Spleen (tissue), 11 donors: ENCODE measurements at regions not wholly inside any gene's neighbourhood (a gene's known extent, or its start where the extent isn't known, plus 50 kb on each side); places are given as distances from the start of the nearest gene placed in this dataset.

Experiments
- DNase-seq: peaks from one replicate; pipeline ENCODE4 v3.0.0-alpha.2; 2020
- H3K27ac ChIP-seq, 8 donors: fragments of 200-600 bp; sonication (generic) in 7 of 8; 1 replicate in 4 of 8; 2 replicates in 4 of 8; pipeline versions ENCODE4 v1.5.0 to v1.8.0; 2016 to 2021; ENCODE audit warnings: inconsistent platforms in 4 of 8, mild to moderate bottlenecking in 4 of 8, moderate library complexity in 1 of 8
- H3K27me3 ChIP-seq, 7 donors: fragments of 200-600 bp; sonication (generic) in 6 of 7; replicated peaks in 1 of 7; 1 replicate in 4 of 7; 2 replicates in 3 of 7; pipeline versions ENCODE4 v1.5.0 to v1.8.0; 2016 to 2021; ENCODE audit warnings: inconsistent platforms in 3 of 7, mild to moderate bottlenecking in 1 of 7
- H3K36me3 ChIP-seq, 6 donors: fragments of 200-600 bp; sonication (generic) in 5 of 6; 1 replicate in 4 of 6; 2 replicates in 2 of 6; pipeline versions ENCODE4 v1.5.0 to v1.8.0; 2016 to 2021; ENCODE audit warnings: inconsistent platforms in 2 of 6
- H3K4me1 ChIP-seq, 6 donors: fragments of 200-600 bp; sonication (generic) in 5 of 6; 1 replicate in 3 of 6; 2 replicates in 3 of 6; pipeline versions ENCODE4 v1.5.0 to v1.8.0; 2016 to 2021; ENCODE audit warnings: inconsistent platforms in 3 of 6
- H3K4me3 ChIP-seq, 8 donors: fragments of 200-600 bp; sonication (generic) in 7 of 8; 1 replicate in 4 of 8; 2 replicates in 4 of 8; pipeline versions ENCODE4 v1.5.0 to v1.8.0; 2016 to 2021; ENCODE audit warnings: inconsistent platforms in 4 of 8, mild to moderate bottlenecking in 4 of 8, moderate library complexity in 2 of 8
- H3K9me3 ChIP-seq, 8 donors: fragments of 200-600 bp; sonication (generic) in 7 of 8; 1 replicate in 4 of 8; 2 replicates in 4 of 8; pipeline versions ENCODE4 v1.5.0 to v1.8.0; 2016 to 2021; ENCODE audit warnings: inconsistent platforms in 4 of 8
- CTCF ChIP-seq, 11 experiments: fragments of 200-600 bp in 7 of 11; fragments of 450-650 bp in 4 of 11; sonication (generic) in 4 of 11; IDR thresholded peaks in 8 of 11; conservative IDR thresholded peaks in 3 of 11; 1 replicate in 7 of 11; 2 replicates in 4 of 11; pipeline versions ENCODE4 v1.4.0 to v1.8.0; 2016 to 2021; ENCODE audit warnings: antibody characterized with exemption in 11 of 11, inconsistent platforms in 4 of 11, mild to moderate bottlenecking in 1 of 11
- POLR2A ChIP-seq, 3 donors: fragments of 450-650 bp; IDR thresholded peaks; one replicate each; pipeline ENCODE4 v1.5.1; 2017; ENCODE audit warnings: antibody characterized with exemption in 3 of 3, mild to moderate bottlenecking in 1 of 3
- POLR2AphosphoS5 ChIP-seq, 3 donors: sonication (generic); formaldehyde crosslinking; IDR thresholded peaks; one replicate each; pipeline ENCODE4 v1.5.1; 2017; ENCODE audit warnings: antibody characterized with exemption in 3 of 3
- WGBS, 5 donors: extraction: QIAGEN DNeasy Blood & Tissue Kit in 3 of 5; methylation state at CpG; one replicate each; pipeline versions ENCODE4 v1.1.5 to v1.1.7; 2013 to 2018; 5-methylcytosine and 5-hydroxymethylcytosine counted together
- intact Hi-C: fragments of 100-400 bp; cut with DNase I; formaldehyde crosslinking; loops from one replicate; pipeline ENCODE4 v1.15.0; 2023; ENCODE audit warnings: low total_unique reads
- donor health status: healthy with polysubstance abuse.
- donor health status: DM: no; HTN: no; CAD: no; lungs with moderate emphysema.
- donor health status: DM: no; HTN: no; CAD: no.
- donor health status: Bipolar disorder and iron deficiency.
- donor health status: healthy.
- donor health status: DM: no; HTN: no; CAD: no.
- donor health status: DM: yes; HTN: yes; CAD: no.

GRCh38 chr1:5455651-5456050, 536.6 kb downstream of the NPHP4 start:
- Histone ChIP-seq H3K36me3 (no peaks in the 10 kb centered on the region), H3K9me3 (no peaks in the 10 kb centered on the region), H3K4me1 (peaks cover 0 to 6% (median 1%) of the 10 kb centered on the region in 6 donors), H3K27ac (no peak overlapping the region), H3K27me3 (peaks cover 0 to 44% (median 0%) of the 10 kb centered on the region in 7 donors), H3K4me3 (no peak overlapping the region)
- DNase-seq = no peak
- TF ChIP-seq POLR2A (IDR thresholded peaks at IDR 0.05) (no peak), POLR2AphosphoS5 (IDR thresholded peaks at IDR 0.05) (no peak), CTCF (IDR thresholded peaks at IDR 0.05 in 8 of 11, conservative IDR thresholded peaks at IDR 0.05 in 3 of 11) (no peak)
- 26 to 35% (median 34%) methylated on average over 8 of the region's 8 CpGs for WGBS, 5 donors
- intact Hi-C loops = no loop called here

- H3K27me3 ChIP-seq = peaks cover 0 to 44% (median 0%) of the 10 kb centered on the region in 7 donors
- H3K4me1 ChIP-seq = peaks cover 0 to 6% (median 1%) of the 10 kb centered on the region in 6 donors
- TF ChIP-seq CTCF (IDR thresholded peaks at IDR 0.05 in 8 of 11, conservative IDR thresholded peaks at IDR 0.05 in 3 of 11) (no peak), POLR2A (IDR thresholded peaks at IDR 0.05) (no peak), POLR2AphosphoS5 (IDR thresholded peaks at IDR 0.05) (no peak)
- WGBS, 5 donors = 63 to 75% (median 72%) methylated on average over 9 of the region's 9 CpGs
- no peak for DNase-seq
- no peaks in the 10 kb centered on the region for H3K9me3 ChIP-seq
- intact Hi-C loops = no loop called here
- H3K36me3 ChIP-seq = no peaks in the 10 kb centered on the region
- no peak overlapping the region for H3K4me3 ChIP-seq
- no peak overlapping the region for H3K27ac ChIP-seq
Measured at GRCh38 chr1:5455056-5455455, 537.2 kb downstream of the NPHP4 start.

GRCh38 chr1:5453347-5453746, 538.9 kb downstream of the NPHP4 start:
- no peak overlapping the region for H3K4me3 ChIP-seq
- peaks cover 0 to 6% (median 1%) of the 10 kb centered on the region in 6 donors for H3K4me1 ChIP-seq
- no peak for TF ChIP-seq CTCF (IDR thresholded peaks at IDR 0.05 in 8 of 11, conservative IDR thresholded peaks at IDR 0.05 in 3 of 11)
- TF ChIP-seq POLR2A (IDR thresholded peaks at IDR 0.05) = no peak
- TF ChIP-seq POLR2AphosphoS5 (IDR thresholded peaks at IDR 0.05) = no peak
- H3K36me3 ChIP-seq = no peaks in the 10 kb centered on the region
- no peaks in the 10 kb centered on the region for H3K9me3 ChIP-seq
- intact Hi-C loops = no loop called here
- 81 to 84% (median 83%) methylated on average over 8 of the region's 8 CpGs for WGBS, 5 donors
- H3K27me3 ChIP-seq = peaks cover 0 to 51% (median 0%) of the 10 kb centered on the region in 7 donors
- no peak for DNase-seq
- H3K27ac ChIP-seq = no peak overlapping the region

- H3K36me3 ChIP-seq = no peaks in the 10 kb centered on the region
- 69 to 80% (median 77%) methylated on average over 11 of the region's 11 CpGs for WGBS, 5 donors
- no peak overlapping the region for H3K4me3 ChIP-seq
- intact Hi-C loops = no loop called here
- no peak overlapping the region for H3K27ac ChIP-seq
- H3K4me1 ChIP-seq = peaks cover 0 to 6% (median 1%) of the 10 kb centered on the region in 6 donors
- H3K27me3 ChIP-seq = peaks cover 0 to 51% (median 0%) of the 10 kb centered on the region in 7 donors
- no peak for TF ChIP-seq POLR2AphosphoS5 (IDR thresholded peaks at IDR 0.05)
- no peak for TF ChIP-seq POLR2A (IDR thresholded peaks at IDR 0.05)
- no peak for TF ChIP-seq CTCF (IDR thresholded peaks at IDR 0.05 in 8 of 11, conservative IDR thresholded peaks at IDR 0.05 in 3 of 11)
- no peaks in the 10 kb centered on the region for H3K9me3 ChIP-seq
- DNase-seq = no peak
Measured at GRCh38 chr1:5451671-5452070, 540.6 kb downstream of the NPHP4 start.
